ENCODE measurements at regions not wholly inside any gene's neighbourhood (a gene's known extent, or its start where the extent isn't known, plus 50 kb on each side); places are given as distances from the start of the nearest gene placed in this dataset.

GRCh38 chr5:2066373-2066772 lies 183.6 kb upstream of the IRX4 start:
- no peak for TF ChIP-seq CTCF (IDR thresholded peaks at IDR 0.05; ENCODE audit: low read length)
- TF ChIP-seq EZH2phosphoT487 (IDR thresholded peaks at IDR 0.05; ENCODE audit: low read length), result no peak
- TF ChIP-seq EZH2 (optimal IDR thresholded peaks at IDR 0.05; ENCODE audit: low read depth, low read length), result no peak
